ENCODE measurements at regions not wholly inside any gene's neighbourhood (a gene's known extent, or its start where the extent isn't known, plus 50 kb on each side); places are given as distances from the start of the nearest gene placed in this dataset.

DNA sequence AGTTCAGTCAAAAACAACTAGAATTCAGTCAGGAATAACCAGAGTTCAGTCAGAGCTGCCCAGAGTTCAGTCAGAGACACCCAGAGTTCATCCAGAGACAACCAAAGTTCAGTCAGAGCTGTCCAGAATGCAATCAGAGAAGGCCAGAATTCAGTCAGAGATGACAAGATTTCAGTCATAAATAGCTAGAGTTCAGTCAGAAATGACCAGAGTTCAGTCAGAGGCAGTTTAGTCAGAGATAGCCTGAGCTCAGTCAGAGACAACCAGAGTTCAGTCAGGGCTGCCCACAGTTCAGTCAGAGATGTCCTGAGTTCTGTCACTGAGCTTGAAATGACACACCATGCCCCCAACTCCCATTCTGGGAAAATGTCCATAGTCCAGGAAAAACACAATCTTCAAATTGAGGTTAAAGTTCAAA is 1102.8 kb downstream of the BCL11B start:
- TF ChIP-seq TAF1 (IDR thresholded peaks at IDR 0.05; ENCODE audit: low read depth), result no peak
- H3K9me3 ChIP-seq (ENCODE audit: low read length), result no peaks in the 10 kb centered on the region
- H3K4me3 ChIP-seq (ENCODE audit: low read length), result no peak overlapping the region
- H3K27me3 ChIP-seq (ENCODE audit: insufficient read depth, low read depth, low read length), result no peaks in the 10 kb centered on the region
- H3F3A ChIP-seq (ENCODE audit: insufficient read depth, low read length, poor library complexity, severe bottlenecking), result no peaks in the 10 kb centered on the region
- H3K9me2 ChIP-seq (ENCODE audit: insufficient read depth, low read length), result no peaks in the 10 kb centered on the region
- no peaks in the 10 kb centered on the region for H4K20me1 ChIP-seq (ENCODE audit: insufficient read depth)
- no peak overlapping the region for H3K4me2 ChIP-seq (ENCODE audit: low read length)
- H3K9ac ChIP-seq (ENCODE audit: low read length), result no peak overlapping the region
- H2AFZ ChIP-seq (ENCODE audit: low read depth, low read length), result no peak overlapping the region
- no peaks in the 10 kb centered on the region for H3K36me3 ChIP-seq (ENCODE audit: insufficient read depth, low read length)
- H3K79me2 ChIP-seq (replicated peaks; ENCODE audit: insufficient read depth, low read length), result no peaks in the 10 kb centered on the region
- H3K27ac ChIP-seq (ENCODE audit: low read length), result no peak overlapping the region

DNA sequence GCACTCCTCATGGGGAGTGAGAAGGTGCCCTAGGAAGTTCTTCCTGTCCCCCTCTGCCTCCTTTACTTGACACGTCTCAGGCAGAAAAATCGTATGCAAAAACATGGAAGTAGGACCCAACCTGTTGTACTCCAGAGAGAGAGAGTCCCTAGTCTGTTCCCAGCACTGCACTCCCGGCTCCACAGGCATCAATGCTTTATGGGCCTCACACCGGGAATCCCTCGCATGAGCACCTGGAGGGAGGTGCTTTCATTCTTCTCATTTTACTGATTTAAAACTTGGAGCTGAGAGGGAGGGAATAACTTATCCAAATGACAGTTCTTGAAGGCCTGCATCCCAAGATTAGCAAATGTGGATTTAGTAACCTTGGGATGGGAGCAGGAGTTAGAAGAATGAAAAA is 1101.4 kb downstream of the BCL11B start:
- Histone ChIP-seq H3K9ac (ENCODE audit: low read length) (no peak overlapping the region), H3K9me3 (ENCODE audit: low read length) (no peaks in the 10 kb centered on the region), H4K20me1 (ENCODE audit: insufficient read depth) (no peaks in the 10 kb centered on the region), H3F3A (ENCODE audit: insufficient read depth, low read length, poor library complexity, severe bottlenecking) (no peaks in the 10 kb centered on the region), H3K27ac (ENCODE audit: low read length) (no peak overlapping the region), H3K36me3 (ENCODE audit: insufficient read depth, low read length) (no peaks in the 10 kb centered on the region), H3K4me2 (ENCODE audit: low read length) (no peak overlapping the region), H3K79me2 (replicated peaks; ENCODE audit: insufficient read depth, low read length) (no peaks in the 10 kb centered on the region), H3K9me2 (ENCODE audit: insufficient read depth, low read length) (no peaks in the 10 kb centered on the region), H3K27me3 (ENCODE audit: insufficient read depth, low read depth, low read length) (no peaks in the 10 kb centered on the region), H2AFZ (ENCODE audit: low read depth, low read length) (no peak overlapping the region), H3K4me3 (ENCODE audit: low read length) (no peak overlapping the region)
- TF ChIP-seq, protein P1, sequence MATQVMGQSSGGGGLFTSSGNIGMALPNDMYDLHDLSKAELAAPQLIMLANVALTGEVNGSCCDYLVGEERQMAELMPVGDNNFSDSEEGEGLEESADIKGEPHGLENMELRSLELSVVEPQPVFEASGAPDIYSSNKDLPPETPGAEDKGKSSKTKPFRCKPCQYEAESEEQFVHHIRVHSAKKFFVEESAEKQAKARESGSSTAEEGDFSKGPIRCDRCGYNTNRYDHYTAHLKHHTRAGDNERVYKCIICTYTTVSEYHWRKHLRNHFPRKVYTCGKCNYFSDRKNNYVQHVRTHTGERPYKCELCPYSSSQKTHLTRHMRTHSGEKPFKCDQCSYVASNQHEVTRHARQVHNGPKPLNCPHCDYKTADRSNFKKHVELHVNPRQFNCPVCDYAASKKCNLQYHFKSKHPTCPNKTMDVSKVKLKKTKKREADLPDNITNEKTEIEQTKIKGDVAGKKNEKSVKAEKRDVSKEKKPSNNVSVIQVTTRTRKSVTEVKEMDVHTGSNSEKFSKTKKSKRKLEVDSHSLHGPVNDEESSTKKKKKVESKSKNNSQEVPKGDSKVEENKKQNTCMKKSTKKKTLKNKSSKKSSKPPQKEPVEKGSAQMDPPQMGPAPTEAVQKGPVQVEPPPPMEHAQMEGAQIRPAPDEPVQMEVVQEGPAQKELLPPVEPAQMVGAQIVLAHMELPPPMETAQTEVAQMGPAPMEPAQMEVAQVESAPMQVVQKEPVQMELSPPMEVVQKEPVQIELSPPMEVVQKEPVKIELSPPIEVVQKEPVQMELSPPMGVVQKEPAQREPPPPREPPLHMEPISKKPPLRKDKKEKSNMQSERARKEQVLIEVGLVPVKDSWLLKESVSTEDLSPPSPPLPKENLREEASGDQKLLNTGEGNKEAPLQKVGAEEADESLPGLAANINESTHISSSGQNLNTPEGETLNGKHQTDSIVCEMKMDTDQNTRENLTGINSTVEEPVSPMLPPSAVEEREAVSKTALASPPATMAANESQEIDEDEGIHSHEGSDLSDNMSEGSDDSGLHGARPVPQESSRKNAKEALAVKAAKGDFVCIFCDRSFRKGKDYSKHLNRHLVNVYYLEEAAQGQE (IDR thresholded peaks at IDR 0.05; ENCODE audit: borderline replicate concordance), result no peak

DNA sequence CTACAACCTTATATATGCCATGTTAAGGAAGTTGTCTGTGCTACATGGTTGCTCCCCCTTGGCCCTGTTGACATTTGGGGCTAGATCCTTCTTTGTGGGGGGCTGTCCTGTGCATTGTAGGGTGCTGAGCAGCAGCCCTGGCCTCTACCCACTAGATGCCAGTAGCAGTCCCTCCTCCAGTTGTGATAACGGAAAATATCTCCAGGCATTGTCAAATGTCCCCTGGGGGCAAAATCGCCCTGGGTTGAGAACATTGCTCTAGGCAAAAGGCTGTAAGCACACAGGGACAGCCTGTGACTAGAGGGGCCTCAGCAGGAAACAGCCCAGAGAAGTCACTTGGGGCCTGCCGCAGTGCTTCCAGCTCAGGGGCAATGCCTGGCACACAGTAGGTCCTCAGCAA is 1100.3 kb downstream of the BCL11B start:
- H3K9me3 ChIP-seq (ENCODE audit: low read length), result no peaks in the 10 kb centered on the region
- no peak for TF ChIP-seq EZH2 (IDR thresholded peaks at IDR 0.05; ENCODE audit: borderline replicate concordance, insufficient read depth, low read length, poor library complexity, severe bottlenecking)
- no peak for TF ChIP-seq TAF1 (IDR thresholded peaks at IDR 0.05; ENCODE audit: low read depth)
- TF ChIP-seq EP300 (conservative IDR thresholded peaks at IDR 0.05; ENCODE audit: poor library complexity, severe bottlenecking), result no peak
- TF ChIP-seq, protein P1 (IDR thresholded peaks at IDR 0.05; ENCODE audit: borderline replicate concordance), result no peak
- TF ChIP-seq SMC3 (conservative IDR thresholded peaks at IDR 0.05; ENCODE audit: poor library complexity), result no peak
- no peak for TF ChIP-seq POLR2AphosphoS5 (IDR thresholded peaks at IDR 0.05)
- no peak for TF ChIP-seq RAD21 (conservative IDR thresholded peaks at IDR 0.05)
- TF ChIP-seq MXI1 (conservative IDR thresholded peaks at IDR 0.05; ENCODE audit: poor library complexity, severe bottlenecking), result no peak
- TF ChIP-seq, protein P2, sequence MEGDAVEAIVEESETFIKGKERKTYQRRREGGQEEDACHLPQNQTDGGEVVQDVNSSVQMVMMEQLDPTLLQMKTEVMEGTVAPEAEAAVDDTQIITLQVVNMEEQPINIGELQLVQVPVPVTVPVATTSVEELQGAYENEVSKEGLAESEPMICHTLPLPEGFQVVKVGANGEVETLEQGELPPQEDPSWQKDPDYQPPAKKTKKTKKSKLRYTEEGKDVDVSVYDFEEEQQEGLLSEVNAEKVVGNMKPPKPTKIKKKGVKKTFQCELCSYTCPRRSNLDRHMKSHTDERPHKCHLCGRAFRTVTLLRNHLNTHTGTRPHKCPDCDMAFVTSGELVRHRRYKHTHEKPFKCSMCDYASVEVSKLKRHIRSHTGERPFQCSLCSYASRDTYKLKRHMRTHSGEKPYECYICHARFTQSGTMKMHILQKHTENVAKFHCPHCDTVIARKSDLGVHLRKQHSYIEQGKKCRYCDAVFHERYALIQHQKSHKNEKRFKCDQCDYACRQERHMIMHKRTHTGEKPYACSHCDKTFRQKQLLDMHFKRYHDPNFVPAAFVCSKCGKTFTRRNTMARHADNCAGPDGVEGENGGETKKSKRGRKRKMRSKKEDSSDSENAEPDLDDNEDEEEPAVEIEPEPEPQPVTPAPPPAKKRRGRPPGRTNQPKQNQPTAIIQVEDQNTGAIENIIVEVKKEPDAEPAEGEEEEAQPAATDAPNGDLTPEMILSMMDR (IDR thresholded peaks at IDR 0.05; ENCODE audit: poor library complexity, severe bottlenecking), result no peak
- H3K27ac ChIP-seq (ENCODE audit: low read length), result no peak overlapping the region
- H3K4me3 ChIP-seq (ENCODE audit: low read length), result no peak overlapping the region
- no peaks in the 10 kb centered on the region for H3K9me2 ChIP-seq (ENCODE audit: insufficient read depth, low read length)
- H3K27me3 ChIP-seq (ENCODE audit: insufficient read depth, low read depth, low read length), result no peaks in the 10 kb centered on the region
- no peak overlapping the region for H3K9ac ChIP-seq (ENCODE audit: low read length)
- H3F3A ChIP-seq (ENCODE audit: insufficient read depth, low read length, poor library complexity, severe bottlenecking), result no peaks in the 10 kb centered on the region
- no peak overlapping the region for H3K4me2 ChIP-seq (ENCODE audit: low read length)
- H3K79me2 ChIP-seq (replicated peaks; ENCODE audit: insufficient read depth, low read length), result no peaks in the 10 kb centered on the region
- no peaks in the 10 kb centered on the region for H4K20me1 ChIP-seq (ENCODE audit: insufficient read depth)
- H2AFZ ChIP-seq (ENCODE audit: low read depth, low read length), result no peak overlapping the region
- H3K36me3 ChIP-seq (ENCODE audit: insufficient read depth, low read length), result no peaks in the 10 kb centered on the region

All from neural cell (in vitro differentiated cells).